Glutamatergic neuron (in vitro differentiated cells): ENCODE measurements at regions not wholly inside any gene's neighbourhood (a gene's known extent, or its start where the extent isn't known, plus 50 kb on each side); places are given as distances from the start of the nearest gene placed in this dataset.

Experiments
- DNase-seq: peaks from one replicate; pipeline ENCODE4 v3.0.0; 2022
- H3K27ac Mint-ChIP-seq: one replicate; pipeline ENCODE4 v1.8.0; 2020; ENCODE audit warnings: mild to moderate bottlenecking, mixed read lengths, inconsistent platforms; ENCODE audit not compliant: unreplicated experiment
- H3K27me3 Mint-ChIP-seq: one replicate; pipeline ENCODE4 v1.8.0; 2020; ENCODE audit warnings: mild to moderate bottlenecking, moderate library complexity, mixed read lengths, inconsistent platforms; ENCODE audit not compliant: unreplicated experiment
- H3K36me3 Mint-ChIP-seq: one replicate; pipeline ENCODE4 v1.8.0; 2020; ENCODE audit warnings: mild to moderate bottlenecking, mixed read lengths, inconsistent platforms; ENCODE audit not compliant: unreplicated experiment
- H3K4me1 Mint-ChIP-seq: one replicate; pipeline ENCODE4 v1.8.0; 2020; ENCODE audit warnings: mild to moderate bottlenecking, low read depth, mixed read lengths, inconsistent platforms; ENCODE audit not compliant: unreplicated experiment
- H3K4me3 Mint-ChIP-seq: one replicate; pipeline ENCODE4 v1.8.0; 2020; ENCODE audit warnings: mild to moderate bottlenecking, mixed read lengths, inconsistent platforms; ENCODE audit not compliant: unreplicated experiment
- H3K9me3 Mint-ChIP-seq: one replicate; pipeline ENCODE4 v1.8.0; 2020; ENCODE audit warnings: mild to moderate bottlenecking, moderate library complexity, mixed read lengths, inconsistent platforms; ENCODE audit not compliant: unreplicated experiment
- CTCF ChIP-seq: fragments of 200-600 bp; sonication (generic); IDR thresholded peaks from one replicate; pipeline ENCODE4 v1.5.0; 2021; ENCODE audit not compliant: partially characterized antibody, unreplicated experiment

- H3K9me3 Mint-ChIP-seq: no peaks in the 10 kb centered on the region
- peaks cover under 1% of the 10 kb centered on the region for H3K4me1 Mint-ChIP-seq
- no peaks in the 10 kb centered on the region for H3K36me3 Mint-ChIP-seq
- no peaks in the 10 kb centered on the region for H3K27me3 Mint-ChIP-seq
- H3K27ac Mint-ChIP-seq: no peak overlapping the region
- H3K4me3 Mint-ChIP-seq: no peak overlapping the region
- DNase-seq: no peak
- no peak for TF ChIP-seq CTCF
Observed at GRCh38 chr14:44788612-44789011, 173.1 kb downstream of the KLHL28 start.

GRCh38 chr14:44785096-44785495 lies 176.7 kb downstream of the KLHL28 start:
- H3K27me3 Mint-ChIP-seq: no peaks in the 10 kb centered on the region

GRCh38 chr14:44783901-44784300 lies 177.8 kb downstream of the KLHL28 start:
- no peaks in the 10 kb centered on the region for H3K36me3 Mint-ChIP-seq
- TF ChIP-seq CTCF: no peak
- H3K9me3 Mint-ChIP-seq: no peaks in the 10 kb centered on the region
- DNase-seq: no peak
- no peaks in the 10 kb centered on the region for H3K27me3 Mint-ChIP-seq
- no peak overlapping the region for H3K4me3 Mint-ChIP-seq
- no peak overlapping the region for H3K27ac Mint-ChIP-seq
- no peaks in the 10 kb centered on the region for H3K4me1 Mint-ChIP-seq

More at GRCh38 chr14:44785096-44785495, 176.7 kb downstream of the KLHL28 start:
- no peaks in the 10 kb centered on the region for H3K4me1 Mint-ChIP-seq
- no peaks in the 10 kb centered on the region for H3K9me3 Mint-ChIP-seq
- no peak for DNase-seq
- no peaks in the 10 kb centered on the region for H3K36me3 Mint-ChIP-seq
- H3K27ac Mint-ChIP-seq: no peak overlapping the region
- no peak overlapping the region for H3K4me3 Mint-ChIP-seq
- no peak for TF ChIP-seq CTCF

- Mint-ChIP-seq H3K36me3 (no peaks in the 10 kb centered on the region), H3K4me3 (no peak overlapping the region), H3K9me3 (no peaks in the 10 kb centered on the region), H3K27ac (no peak overlapping the region), H3K27me3 (no peaks in the 10 kb centered on the region), H3K4me1 (no peaks in the 10 kb centered on the region)
- TF ChIP-seq CTCF: no peak
- no peak for DNase-seq
Observed at GRCh38 chr14:44782775-44783238, 178.9 kb downstream of the KLHL28 start.

- no peak for TF ChIP-seq CTCF
- H3K4me3 Mint-ChIP-seq: no peak overlapping the region
- DNase-seq: no peak
- no peak overlapping the region for H3K27ac Mint-ChIP-seq
- no peaks in the 10 kb centered on the region for H3K27me3 Mint-ChIP-seq
- no peaks in the 10 kb centered on the region for H3K9me3 Mint-ChIP-seq
- no peaks in the 10 kb centered on the region for H3K36me3 Mint-ChIP-seq
- no peaks in the 10 kb centered on the region for H3K4me1 Mint-ChIP-seq
Observed at GRCh38 chr14:44780989-44781388, 180.8 kb downstream of the KLHL28 start.
